Colon (tissue), 2 donors: ENCODE measurements at regions not wholly inside any gene's neighbourhood (a gene's known extent, or its start where the extent isn't known, plus 50 kb on each side); places are given as distances from the start of the nearest gene placed in this dataset.
"Not testable (repeated sequence)": the region's sequence is repeated elsewhere in the genome, so short reads cannot be mapped to it uniquely, and the experiment has no call there.

Experiments
- FAIRE-seq: peaks from 2 replicates; lab custom pipeline; 2012; peaks lifted over from hg19 to GRCh38; lab: Jason Lieb, UNC
- donor health status: control.
- donor health status: control.

DNA sequence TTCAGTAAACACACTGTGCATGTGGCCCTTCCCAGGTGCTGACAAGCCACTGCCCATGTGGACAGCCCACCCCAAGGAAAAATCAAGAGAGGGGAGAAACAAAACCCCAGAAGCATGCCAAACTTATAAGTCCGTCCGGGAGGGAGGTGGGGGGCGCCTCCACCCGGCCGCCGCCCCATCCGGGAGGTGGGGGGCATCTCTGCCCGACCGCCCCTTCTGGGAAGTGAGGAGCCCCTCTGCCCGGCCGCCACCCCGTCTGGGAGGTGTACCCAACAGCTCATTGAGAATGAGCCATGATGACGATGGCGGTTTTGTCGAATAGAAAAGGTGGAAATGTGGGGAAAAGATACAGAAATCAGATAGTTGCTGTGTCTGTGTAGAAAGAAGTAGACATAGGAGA is 53.8 kb upstream of the C2CD4B start:
- FAIRE-seq = no peak

DNA sequence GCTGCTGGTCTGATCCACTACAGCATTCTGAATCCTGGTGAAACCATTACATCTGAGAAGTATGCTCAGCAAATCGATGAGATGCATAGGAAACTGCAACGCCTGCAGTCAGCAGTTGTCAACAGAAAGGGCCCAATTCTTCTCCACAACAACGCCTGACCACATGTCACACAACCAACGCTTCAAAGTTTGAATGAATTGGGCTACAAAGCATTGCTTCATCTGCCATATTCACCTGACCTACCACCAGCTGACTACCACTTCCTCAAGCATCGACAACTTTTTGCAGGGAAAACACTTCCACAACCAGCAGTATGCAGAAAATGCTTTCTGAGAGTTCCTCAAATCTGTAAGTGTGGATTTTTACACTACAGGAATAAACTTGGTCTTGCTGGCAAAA is 54.7 kb upstream of the C2CD4B start:
- no peak for FAIRE-seq

DNA sequence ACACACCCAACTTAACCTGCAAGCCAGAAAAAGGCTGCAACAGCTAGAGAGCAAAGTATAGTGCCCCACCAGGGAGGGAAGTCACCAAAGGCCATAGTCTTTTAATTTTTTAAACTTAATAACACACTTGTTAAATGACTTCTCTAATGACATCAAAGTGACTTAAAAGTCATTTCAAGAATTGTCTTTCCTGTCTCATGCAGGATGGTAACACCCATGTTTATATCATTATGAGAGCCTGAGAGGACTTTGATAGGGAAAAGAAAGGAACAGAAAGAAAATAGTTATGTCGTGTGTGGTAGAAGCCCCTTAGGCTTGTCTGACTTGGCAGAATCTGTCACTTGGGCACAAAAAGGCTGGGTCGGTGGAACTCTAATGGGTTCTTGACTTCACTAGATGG is 57.9 kb upstream of the C2CD4B start:
- no peak for FAIRE-seq

DNA sequence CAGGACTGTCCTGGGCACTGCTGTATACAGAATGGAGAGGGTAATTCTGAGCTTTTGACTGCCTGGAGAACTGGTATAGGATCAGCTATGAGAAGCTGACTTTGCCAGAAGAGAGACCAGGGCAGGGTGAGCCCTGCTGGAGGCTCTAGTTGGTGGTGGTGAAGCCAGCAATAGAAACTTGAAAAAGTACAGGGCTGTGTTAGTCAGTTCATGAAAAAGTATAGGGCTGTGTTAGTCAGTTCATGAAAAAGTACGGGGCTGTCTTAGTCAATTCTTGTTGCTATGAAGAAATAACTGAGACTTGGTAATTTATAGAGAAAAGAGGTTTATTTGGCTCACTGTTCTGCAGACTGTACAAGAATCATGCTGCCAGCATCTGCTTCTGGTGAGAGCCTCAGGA is 63.5 kb upstream of the C2CD4B start:
- no peak for FAIRE-seq

DNA sequence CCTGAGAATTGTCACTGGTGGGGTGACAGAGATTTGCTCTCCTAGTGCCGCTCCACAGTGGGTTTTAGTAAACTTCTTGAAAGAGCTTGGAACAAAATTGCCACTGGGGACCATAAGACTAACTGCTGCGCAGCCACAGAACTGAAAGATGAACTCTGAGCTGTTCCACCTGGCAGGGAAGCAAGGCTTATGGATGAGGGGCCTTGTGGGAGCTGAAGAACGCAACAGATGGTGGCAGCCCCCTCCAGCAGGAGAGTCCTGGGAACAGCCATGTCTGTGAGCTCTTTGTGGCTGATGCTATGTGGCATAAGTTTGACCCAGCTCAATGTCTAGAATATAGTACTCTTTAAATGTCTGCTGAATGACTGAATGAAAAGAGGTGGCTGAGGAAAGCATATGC is 66.8 kb upstream of the C2CD4B start:
- FAIRE-seq = no peak

DNA sequence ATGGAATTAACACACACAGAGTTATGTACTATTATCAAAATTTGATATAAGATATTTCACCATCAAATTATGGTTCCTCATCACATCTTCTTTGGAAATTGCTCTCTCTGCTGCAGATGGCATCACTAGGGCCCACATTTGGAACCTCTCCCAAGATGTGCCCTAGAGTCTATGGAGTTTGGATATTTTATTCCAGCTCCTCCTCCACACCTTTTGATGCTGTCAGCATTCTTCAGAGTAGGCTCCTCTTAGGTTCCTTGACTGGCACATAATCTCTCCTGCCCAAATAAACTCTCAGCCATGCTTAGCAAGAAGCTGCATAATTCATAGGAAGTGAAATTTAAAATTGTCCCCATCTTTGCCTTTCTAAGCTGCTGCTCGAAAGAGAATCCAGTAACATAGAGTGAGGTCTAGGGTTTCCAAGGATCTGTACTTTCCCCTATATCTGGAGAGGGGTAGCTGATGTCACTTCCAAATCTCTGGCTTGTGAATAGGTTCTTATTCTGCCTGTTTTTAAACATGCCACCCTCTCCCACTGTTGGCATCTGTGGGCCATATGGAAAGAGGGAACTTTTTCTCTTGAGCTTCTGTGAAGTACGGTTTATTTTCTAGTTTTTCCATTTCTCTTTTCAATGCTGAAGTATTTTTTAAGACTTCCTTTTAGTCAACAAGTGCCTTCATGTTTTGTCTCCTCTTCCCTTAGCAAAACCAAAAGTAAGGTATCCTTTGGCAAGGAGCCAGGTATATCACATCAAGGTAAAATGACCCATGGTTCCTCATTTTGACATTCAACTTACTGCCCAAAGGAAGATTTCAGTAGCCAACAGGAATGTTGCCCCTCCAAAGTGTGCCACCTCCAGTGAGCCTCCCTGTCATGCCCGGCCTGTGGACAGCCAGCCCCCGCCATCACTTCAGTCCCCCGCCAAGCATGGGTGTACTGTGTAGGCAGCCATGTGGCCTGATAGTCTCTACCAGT is 75.3 kb upstream of the C2CD4B start:
- FAIRE-seq = no peak

DNA sequence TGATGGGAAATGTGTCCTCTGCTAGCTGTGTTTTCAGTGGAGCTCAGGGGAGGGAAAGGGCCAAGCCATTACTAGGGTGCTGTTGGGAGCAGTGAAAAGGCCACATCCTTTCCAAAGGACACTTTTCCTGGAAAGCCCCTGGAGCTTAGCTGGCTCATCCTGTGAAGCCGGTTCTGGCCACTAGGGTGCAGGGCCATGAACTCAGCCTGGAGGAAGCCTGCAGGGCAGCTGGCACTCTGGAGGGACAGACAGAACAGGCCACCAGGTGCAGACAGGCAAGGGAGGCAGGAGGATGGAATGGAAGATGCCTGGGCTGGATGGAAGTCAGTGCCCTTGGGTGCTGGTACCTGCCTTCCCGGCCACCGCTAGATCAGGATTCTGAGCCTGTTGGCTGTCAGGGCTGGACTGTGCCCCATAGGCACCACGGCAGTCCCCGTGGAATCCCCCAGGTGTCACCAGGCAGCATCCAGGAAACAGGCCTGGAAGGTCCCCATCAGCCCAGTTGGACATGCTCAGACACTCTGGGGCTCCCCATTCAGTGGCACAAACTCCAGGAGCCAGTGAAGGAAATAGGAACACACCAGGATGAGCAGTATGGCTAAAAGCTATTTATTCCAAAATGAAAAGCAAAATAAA is 76.2 kb upstream of the C2CD4B start:
- FAIRE-seq = no peak

DNA sequence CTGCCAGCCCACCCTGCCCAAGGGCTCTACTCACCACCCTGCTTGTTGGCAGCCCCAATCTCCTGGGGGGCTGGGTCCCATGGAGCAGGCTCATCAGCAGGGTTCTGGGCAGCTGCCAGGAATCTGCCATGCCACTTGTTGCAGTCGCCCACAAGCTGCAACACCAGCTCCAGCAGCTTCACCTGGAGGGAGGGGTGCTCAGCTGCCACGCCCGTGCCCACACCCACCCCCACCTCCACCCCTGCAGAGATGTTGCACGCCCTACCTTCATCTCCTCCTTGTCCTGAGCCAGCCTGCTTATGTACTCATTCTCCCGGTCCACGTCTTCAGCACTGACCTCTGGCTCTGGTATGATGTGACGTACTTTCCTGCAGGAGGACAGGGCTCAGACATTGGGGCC is 77.9 kb upstream of the C2CD4B start:
- no peak for FAIRE-seq

DNA sequence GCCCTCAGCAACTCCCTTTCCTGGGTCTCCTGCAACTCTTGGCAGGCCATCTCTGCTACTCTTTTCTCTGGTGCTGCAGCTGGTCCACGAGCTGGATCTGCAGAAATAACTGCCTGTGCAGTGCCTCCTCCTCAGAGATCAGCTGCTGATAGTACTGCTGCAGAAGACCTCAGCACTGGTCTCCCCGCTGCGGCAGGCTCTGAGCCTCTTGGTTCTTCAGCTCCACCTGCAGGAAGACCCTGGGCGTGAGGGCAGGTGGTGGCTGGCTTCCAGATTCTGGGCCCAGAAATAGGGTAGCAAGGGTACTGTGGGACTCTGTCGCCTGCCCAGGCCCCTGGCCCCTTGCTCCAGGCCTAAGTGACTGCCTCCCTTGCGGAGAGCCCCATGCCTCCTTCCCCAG is 79.7 kb upstream of the C2CD4B start:
- no peak for FAIRE-seq

DNA sequence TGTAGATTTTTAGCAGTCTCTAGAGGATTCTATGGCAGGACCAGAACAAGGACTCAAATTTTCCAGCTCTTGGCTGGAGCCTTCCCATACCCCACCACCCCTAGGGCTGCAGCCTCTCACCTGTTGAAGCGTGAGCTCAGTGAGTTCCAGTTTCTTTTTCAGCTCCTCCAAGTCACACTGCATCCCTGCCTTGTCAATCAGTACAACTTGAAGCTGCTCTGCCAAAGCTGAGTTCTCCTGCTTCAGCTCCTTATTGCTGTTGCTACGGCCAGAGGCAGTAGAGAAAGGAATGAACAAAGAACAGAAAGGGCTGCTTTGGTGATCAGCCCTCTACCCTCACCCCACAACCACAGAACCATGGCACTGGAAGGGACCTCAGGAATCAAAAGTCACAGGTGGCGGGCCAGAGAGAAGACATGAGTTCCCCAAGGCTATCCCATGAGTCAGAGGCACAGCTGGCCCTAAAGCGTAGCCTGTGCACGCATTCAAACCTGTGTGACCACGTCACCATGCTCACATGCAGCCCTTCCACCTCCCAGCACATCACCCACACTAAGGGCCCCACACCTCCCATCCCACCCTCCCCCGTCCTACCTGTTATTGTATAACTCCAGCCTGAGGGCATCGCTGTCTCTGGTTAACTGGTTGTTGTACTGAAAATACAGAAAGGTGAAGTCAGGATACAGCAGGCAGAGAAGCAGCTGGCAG is 83.3 kb upstream of the C2CD4B start:
- no peak for FAIRE-seq

DNA sequence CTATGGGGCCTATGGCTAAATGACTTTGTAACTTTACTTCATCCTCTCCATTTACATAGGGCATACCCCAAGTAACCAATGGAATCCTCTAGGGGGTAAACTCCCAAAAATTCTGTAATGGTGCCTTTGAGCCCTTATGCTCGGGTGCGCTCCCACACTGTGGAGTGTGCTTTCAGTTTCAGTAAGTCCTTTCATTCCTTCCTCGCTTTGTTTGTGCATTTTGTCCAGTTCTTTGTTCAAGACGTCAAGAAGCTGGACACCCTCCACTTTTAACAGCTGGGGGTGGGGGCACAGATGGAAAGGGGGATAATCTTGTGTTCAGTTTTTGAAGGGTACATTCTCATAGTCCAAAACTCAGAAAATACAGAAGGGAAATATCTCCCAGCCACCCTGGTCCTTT is 84.4 kb upstream of the C2CD4B start:
- no peak for FAIRE-seq

DNA sequence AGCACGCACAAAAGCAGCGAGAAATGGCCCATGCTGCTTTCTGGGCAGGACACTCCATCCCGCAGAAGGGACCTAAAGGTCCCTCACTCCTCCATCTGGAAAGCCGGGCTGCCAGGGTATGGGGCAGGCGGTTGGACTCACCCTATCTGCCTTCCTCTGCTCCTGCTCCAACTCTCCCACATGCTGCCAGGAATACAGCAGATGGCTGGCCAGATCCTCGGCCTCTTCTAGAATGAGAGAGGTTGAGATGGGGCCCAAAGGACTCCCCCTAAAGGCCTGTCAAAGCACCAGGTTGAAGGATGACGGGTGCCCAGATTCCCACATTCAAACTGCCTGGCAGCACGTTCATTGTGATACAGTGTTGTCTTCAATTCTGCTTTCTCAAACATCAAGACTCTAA is 85.1 kb upstream of the C2CD4B start:
- FAIRE-seq = no peak

DNA sequence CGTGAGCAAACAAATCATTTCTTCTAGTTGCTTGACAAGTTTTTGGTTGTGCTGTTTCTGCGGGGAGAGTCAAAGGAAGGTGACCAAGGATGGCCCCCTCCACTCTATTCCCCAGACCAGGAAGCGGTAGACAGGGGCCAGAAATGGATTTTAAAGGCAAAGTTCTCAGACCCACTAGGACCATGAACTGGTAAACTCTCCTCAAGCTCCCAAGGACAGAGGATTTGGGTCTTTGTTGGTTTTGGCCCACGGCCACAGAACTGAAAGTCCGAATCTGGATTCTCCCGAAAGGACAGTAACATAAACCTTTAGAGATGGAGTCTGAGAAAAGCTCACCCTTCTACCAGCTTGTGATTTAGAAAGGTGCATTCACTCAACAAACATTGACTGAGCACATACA is 85.9 kb upstream of the C2CD4B start:
- FAIRE-seq = no peak

DNA sequence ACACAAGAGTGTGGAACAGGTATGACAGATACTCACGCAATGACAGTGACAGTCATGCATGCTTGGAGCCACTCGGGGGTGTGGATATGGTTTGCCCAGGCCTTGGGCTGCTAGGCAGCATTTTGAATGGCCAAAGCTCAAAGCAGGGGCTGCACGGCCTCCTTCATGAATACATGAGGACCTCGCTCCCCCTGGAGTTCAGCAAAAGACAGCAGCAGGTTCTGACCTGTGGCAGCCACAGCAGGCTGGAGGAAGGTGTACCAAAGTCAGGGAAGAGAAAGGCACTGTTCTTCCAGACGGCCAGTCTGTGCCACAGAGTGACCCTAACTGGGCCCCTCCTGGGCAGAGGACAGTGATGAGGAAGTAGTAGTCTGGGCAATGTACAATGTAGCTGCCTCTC is 88.2 kb upstream of the C2CD4B start:
- FAIRE-seq = no peak

DNA sequence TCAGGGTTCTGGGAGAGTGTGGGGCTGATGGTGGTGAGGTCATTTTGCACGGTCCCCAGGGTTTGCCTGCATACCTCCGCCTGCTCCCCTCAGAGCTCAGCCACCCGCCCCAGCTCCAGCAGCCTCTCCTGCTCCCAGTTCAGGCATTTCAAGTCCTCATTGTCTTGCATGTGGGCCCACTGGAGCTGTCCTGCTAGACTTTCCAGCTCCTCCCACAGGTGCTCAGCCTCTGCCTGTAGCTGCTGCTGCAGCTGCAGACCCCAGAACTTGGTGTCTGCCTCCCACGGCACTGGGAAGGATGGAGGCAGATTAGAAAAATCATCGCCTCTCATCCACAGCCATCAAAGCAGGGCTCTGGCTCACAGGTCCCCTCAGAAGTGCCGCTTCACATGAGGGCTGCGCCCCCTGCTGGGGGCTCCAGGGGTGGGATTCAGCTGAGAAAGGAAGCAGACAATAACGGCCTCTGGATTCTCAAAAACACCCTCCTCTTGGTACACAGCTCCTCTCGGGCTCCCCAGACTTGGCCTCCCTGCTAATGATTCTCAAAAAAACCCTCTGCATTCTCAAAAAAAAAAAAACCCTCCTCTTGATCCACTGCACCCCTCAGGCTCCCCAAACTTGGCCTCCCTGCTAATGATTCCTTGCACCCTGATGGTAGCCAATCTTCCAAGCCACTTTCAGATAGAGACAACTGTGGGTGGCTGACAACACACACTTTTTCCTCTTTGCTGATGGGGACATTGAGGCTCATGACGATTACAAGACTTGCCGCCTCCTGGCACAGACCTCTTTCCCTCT is 89.3 kb upstream of the C2CD4B start:
- FAIRE-seq = no peak

DNA sequence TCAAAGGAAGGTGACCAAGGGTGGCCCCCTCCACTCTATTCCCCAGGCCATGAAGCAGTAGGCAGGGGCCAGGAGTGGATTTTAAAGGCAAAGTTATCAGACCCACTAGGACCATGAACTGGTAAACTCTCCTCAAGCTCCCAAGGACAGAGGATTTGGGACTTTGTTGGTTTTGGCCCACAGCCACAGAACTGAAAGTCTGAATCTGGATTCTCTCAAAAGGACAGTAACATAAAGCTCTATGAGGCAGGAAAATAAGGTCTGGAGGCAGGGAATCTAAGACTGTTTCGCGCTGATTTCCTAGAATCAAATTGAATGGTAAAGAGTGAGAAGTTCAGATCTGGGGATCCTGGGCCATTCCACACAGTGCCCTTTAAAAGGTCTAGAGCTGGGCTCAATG is 91.3 kb upstream of the C2CD4B start:
- not testable (repeated sequence) for FAIRE-seq

DNA sequence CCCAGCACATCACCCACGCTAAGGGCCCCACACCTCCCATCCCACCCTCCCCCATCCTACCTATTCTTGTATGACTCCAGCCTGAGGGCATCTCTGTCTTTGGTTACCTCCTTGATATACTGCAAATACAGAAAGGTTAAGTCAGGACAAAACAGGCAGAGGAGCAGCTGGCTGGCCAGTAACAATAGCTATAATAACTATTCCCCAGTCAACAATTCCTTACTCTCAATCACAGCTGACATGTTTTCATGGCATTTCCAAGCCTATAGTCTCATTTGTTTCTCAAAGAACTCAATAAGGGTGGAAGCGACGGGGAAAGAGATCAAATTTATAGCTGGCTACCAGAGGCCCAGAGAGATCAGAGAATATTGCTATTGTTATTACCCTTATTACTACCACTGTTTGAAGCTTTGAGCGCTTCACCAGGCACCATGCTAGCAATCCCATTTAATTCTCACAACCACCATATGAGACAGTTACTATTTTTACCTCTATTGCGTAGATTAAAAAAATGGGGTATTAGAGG is 93.0 kb upstream of the C2CD4B start:
- no peak for FAIRE-seq

DNA sequence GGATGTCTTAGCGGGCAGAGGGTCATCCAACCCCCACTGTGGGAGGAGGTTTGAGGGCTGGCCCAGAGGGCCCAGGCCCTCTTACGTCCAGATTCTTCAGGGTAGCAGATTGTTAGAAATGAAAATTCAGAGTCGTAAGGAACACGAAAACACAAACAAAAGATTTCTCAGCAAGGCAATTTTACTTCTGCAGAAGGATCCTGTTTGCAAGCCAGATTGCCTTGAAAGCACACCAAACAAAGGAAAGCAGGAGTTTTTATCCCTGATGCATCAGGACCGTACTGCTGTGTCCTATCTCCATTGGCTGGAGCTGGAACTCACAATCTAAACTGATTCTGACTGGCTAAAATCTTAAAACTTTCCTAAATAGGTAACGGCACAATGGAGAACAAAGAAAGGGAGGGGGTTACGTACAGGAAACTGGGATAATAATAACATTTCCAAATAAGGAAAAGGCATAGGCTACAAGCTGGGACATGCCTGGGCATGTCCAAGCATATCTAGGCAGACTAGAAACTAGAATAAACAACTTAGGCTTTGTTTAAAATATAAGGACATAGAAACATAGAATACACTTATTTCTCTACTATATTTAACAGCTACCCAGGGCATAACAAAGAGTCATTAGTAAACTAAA is 97.3 kb upstream of the C2CD4B start:
- FAIRE-seq = no peak

DNA sequence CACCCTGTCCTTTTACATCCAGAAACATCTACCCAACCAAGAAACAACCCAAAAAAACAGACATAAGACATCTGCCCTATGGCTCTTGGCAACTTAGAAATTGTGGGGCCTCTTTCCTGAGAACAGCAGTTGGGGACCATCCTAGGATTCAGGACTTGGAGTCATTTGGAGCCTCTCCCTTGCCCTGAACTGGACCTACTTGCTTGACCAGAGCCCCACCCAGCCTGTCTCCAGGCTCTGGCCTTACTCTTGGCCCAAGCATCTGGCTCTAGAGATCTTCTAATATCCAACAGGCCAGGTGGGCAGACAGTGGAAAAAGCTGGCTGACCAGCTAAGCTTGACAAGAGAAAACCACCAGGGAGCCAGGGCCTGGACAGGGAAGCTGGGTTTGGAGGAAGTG is 99.1 kb upstream of the C2CD4B start:
- FAIRE-seq = no peak

DNA sequence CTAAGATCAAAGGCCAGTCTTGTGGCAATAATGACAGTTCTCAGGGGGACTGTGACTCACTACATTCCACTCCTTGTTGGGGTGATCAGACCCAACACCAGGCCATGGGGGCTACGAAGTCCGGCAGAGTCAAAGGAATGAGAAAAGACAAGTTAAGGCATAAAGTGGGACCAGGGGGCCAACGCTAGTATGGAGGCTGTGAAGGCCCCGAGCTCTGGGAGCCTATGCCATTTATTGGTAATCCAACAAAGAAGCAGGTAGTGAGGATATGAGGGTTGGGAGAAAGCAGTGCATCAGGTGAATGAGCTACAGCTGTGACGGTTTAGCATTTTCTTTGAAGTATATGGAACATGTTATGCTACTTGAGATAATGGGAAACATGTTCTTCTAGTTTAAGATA is 104.4 kb upstream of the C2CD4B start:
- FAIRE-seq = no peak

DNA sequence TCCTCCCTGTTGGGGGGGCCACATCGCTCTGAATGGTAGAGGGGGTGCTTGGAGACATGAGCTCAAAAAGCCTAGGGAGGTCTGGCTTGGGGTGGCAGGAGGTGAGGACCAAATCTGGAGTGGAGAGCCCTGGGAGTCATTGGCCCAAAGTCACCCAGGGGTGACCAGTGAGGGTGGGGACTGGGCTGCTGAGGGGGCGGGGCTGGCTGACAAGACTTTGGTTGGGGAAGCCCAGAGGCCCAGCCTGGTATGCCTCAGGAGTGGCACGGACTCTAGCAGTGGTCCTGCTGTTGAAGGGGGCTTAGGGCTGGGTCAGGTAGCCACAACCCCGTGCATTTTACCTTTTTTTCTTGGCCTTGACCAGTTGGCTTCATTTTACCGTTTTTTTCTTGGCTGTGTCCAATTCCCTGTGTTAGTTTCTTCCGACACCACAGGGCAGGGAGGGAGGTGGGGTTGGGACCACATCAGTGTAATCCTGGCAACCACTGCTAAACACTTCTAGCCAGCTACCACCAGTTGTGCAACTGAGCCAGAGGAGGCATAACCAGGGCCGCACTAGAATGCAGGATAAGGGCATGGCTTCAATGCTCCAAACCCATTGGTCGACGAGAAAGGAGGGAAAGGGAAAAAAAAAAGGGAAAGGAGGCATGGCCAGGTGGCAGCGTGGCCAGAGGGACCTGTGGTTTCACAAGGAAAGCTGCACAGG is 105.3 kb upstream of the C2CD4B start:
- no peak for FAIRE-seq
